ENCODE measurements at regions not wholly inside any gene's neighbourhood (a gene's known extent, or its start where the extent isn't known, plus 50 kb on each side); places are given as distances from the start of the nearest gene placed in this dataset.
"Not testable (repeated sequence)": the region's sequence is repeated elsewhere in the genome, so short reads cannot be mapped to it uniquely, and the experiment has no call there.

GRCh38 chr11:123321636-123322035 lies 108.4 kb upstream of the GRAMD1B start:
- Histone ChIP-seq H3K36me3 (ENCODE audit: control insufficient read depth, insufficient read depth, low read length) (no peaks in the 10 kb centered on the region), H3K9me3 (ENCODE audit: control insufficient read depth, insufficient read depth, low read depth, low read length) (no peaks in the 10 kb centered on the region), H3K27me3 (ENCODE audit: control insufficient read depth, insufficient read depth, low read length) (peaks cover 7% of the 10 kb centered on the region; the same call in 1 of the 2 replicates), H3K4me3 (ENCODE audit: low read depth, low read length) (no peak overlapping the region), H3K27ac (ENCODE audit: low read depth, low read length) (no peak overlapping the region), H3K4me1 (ENCODE audit: control insufficient read depth, insufficient read depth, low read length) (no peaks in the 10 kb centered on the region), H3K9ac (ENCODE audit: low read length) (no peak overlapping the region)

- no peak overlapping the region for H3K27ac ChIP-seq (ENCODE audit: low read depth, low read length)
- no peak overlapping the region for H3K9ac ChIP-seq (ENCODE audit: low read length)
- no peaks in the 10 kb centered on the region; the same call in 1 of the 2 replicates for H3K4me1 ChIP-seq (ENCODE audit: control insufficient read depth, insufficient read depth, low read length)
- no peaks in the 10 kb centered on the region for H3K9me3 ChIP-seq (ENCODE audit: control insufficient read depth, insufficient read depth, low read depth, low read length)
- H3K36me3 ChIP-seq (ENCODE audit: control insufficient read depth, insufficient read depth, low read length) = no peaks in the 10 kb centered on the region
- no peak overlapping the region for H3K4me3 ChIP-seq (ENCODE audit: low read depth, low read length)
- H3K27me3 ChIP-seq (ENCODE audit: control insufficient read depth, insufficient read depth, low read length) = 0 out of 2 replicates have a peak, but pooled peaks cover under 1% of the 10 kb centered on the region
Measured at GRCh38 chr11:123318623-123319022, 111.4 kb upstream of the GRAMD1B start.

- H3K9ac ChIP-seq (ENCODE audit: low read length); H3K4me1 ChIP-seq (ENCODE audit: control insufficient read depth, insufficient read depth, low read length); H3K27ac ChIP-seq (ENCODE audit: low read depth, low read length); H3K4me3 ChIP-seq (ENCODE audit: low read depth, low read length); H3K36me3 ChIP-seq (ENCODE audit: control insufficient read depth, insufficient read depth, low read length); H3K27me3 ChIP-seq (ENCODE audit: control insufficient read depth, insufficient read depth, low read length); H3K9me3 ChIP-seq (ENCODE audit: control insufficient read depth, insufficient read depth, low read depth, low read length): not testable (repeated sequence)
Measured at GRCh38 chr11:123318132-123318531, 111.9 kb upstream of the GRAMD1B start.

- Histone ChIP-seq H3K4me3 (ENCODE audit: low read depth, low read length) (no peak overlapping the region), H3K27me3 (ENCODE audit: control insufficient read depth, insufficient read depth, low read length) (no peaks in the 10 kb centered on the region), H3K36me3 (ENCODE audit: control insufficient read depth, insufficient read depth, low read length) (no peaks in the 10 kb centered on the region), H3K27ac (ENCODE audit: low read depth, low read length) (no peak overlapping the region), H3K4me1 (ENCODE audit: control insufficient read depth, insufficient read depth, low read length) (peaks cover 10% of the 10 kb centered on the region), H3K9ac (ENCODE audit: low read length) (no peak overlapping the region), H3K9me3 (ENCODE audit: control insufficient read depth, insufficient read depth, low read depth, low read length) (no peaks in the 10 kb centered on the region)
Measured at GRCh38 chr11:123316003-123316402, 114.1 kb upstream of the GRAMD1B start.

- H3K4me1 ChIP-seq (ENCODE audit: control insufficient read depth, insufficient read depth, low read length) = peaks cover 10% of the 10 kb centered on the region
- H3K27me3 ChIP-seq (ENCODE audit: control insufficient read depth, insufficient read depth, low read length) = no peaks in the 10 kb centered on the region
- H3K9me3 ChIP-seq (ENCODE audit: control insufficient read depth, insufficient read depth, low read depth, low read length) = no peaks in the 10 kb centered on the region
- H3K9ac ChIP-seq (ENCODE audit: low read length) = no peak overlapping the region
- H3K27ac ChIP-seq (ENCODE audit: low read depth, low read length) = no peak overlapping the region
- H3K4me3 ChIP-seq (ENCODE audit: low read depth, low read length) = no peak overlapping the region
- no peaks in the 10 kb centered on the region for H3K36me3 ChIP-seq (ENCODE audit: control insufficient read depth, insufficient read depth, low read length)
Measured at GRCh38 chr11:123314972-123315371, 115.1 kb upstream of the GRAMD1B start.

GRCh38 chr11:123313262-123313661 lies 116.8 kb upstream of the GRAMD1B start:
- no peaks in the 10 kb centered on the region for H3K36me3 ChIP-seq (ENCODE audit: control insufficient read depth, insufficient read depth, low read length)
- H3K27ac ChIP-seq (ENCODE audit: low read depth, low read length) = no peak overlapping the region
- H3K4me3 ChIP-seq (ENCODE audit: low read depth, low read length) = no peak overlapping the region
- H3K4me1 ChIP-seq (ENCODE audit: control insufficient read depth, insufficient read depth, low read length) = peaks cover 10% of the 10 kb centered on the region
- H3K9ac ChIP-seq (ENCODE audit: low read length) = no peak overlapping the region
- peaks cover 5% of the 10 kb centered on the region; the same call in 1 of the 2 replicates for H3K27me3 ChIP-seq (ENCODE audit: control insufficient read depth, insufficient read depth, low read length)
- H3K9me3 ChIP-seq (ENCODE audit: control insufficient read depth, insufficient read depth, low read depth, low read length) = no peaks in the 10 kb centered on the region

GRCh38 chr11:123308077-123308476 lies 113.0 kb upstream of the CLMP start:
- Histone ChIP-seq H3K4me1 (ENCODE audit: control insufficient read depth, insufficient read depth, low read length) (peaks cover 27% of the 10 kb centered on the region), H3K9ac (ENCODE audit: low read length) (no peak overlapping the region)

GRCh38 chr11:123307276-123307675 lies 112.2 kb upstream of the CLMP start:
- Histone ChIP-seq H3K9me3 (ENCODE audit: control insufficient read depth, insufficient read depth, low read depth, low read length) (no peaks in the 10 kb centered on the region), H3K36me3 (ENCODE audit: control insufficient read depth, insufficient read depth, low read length) (no peaks in the 10 kb centered on the region), H3K4me3 (ENCODE audit: low read depth, low read length) (no peak overlapping the region), H3K9ac (ENCODE audit: low read length) (no peak overlapping the region), H3K4me1 (ENCODE audit: control insufficient read depth, insufficient read depth, low read length) (peaks cover 27% of the 10 kb centered on the region), H3K27ac (ENCODE audit: low read depth, low read length) (no peak overlapping the region), H3K27me3 (ENCODE audit: control insufficient read depth, insufficient read depth, low read length) (peaks cover 29% of the 10 kb centered on the region)

More at GRCh38 chr11:123308077-123308476, 113.0 kb upstream of the CLMP start:
- peaks cover 21% of the 10 kb centered on the region for H3K27me3 ChIP-seq (ENCODE audit: control insufficient read depth, insufficient read depth, low read length)
- H3K36me3 ChIP-seq (ENCODE audit: control insufficient read depth, insufficient read depth, low read length) = no peaks in the 10 kb centered on the region
- no peak overlapping the region for H3K27ac ChIP-seq (ENCODE audit: low read depth, low read length)
- H3K9me3 ChIP-seq (ENCODE audit: control insufficient read depth, insufficient read depth, low read depth, low read length) = no peaks in the 10 kb centered on the region
- H3K4me3 ChIP-seq (ENCODE audit: low read depth, low read length) = no peak overlapping the region

- Histone ChIP-seq H3K36me3 (ENCODE audit: control insufficient read depth, insufficient read depth, low read length) (no peaks in the 10 kb centered on the region), H3K4me1 (ENCODE audit: control insufficient read depth, insufficient read depth, low read length) (peaks cover 28% of the 10 kb centered on the region), H3K27ac (ENCODE audit: low read depth, low read length) (no peak overlapping the region), H3K4me3 (ENCODE audit: low read depth, low read length) (no peak overlapping the region), H3K9me3 (ENCODE audit: control insufficient read depth, insufficient read depth, low read depth, low read length) (no peaks in the 10 kb centered on the region), H3K27me3 (ENCODE audit: control insufficient read depth, insufficient read depth, low read length) (peaks cover 34% of the 10 kb centered on the region), H3K9ac (ENCODE audit: low read length) (no peak overlapping the region)
Measured at GRCh38 chr11:123306531-123306930, 111.5 kb upstream of the CLMP start.

GRCh38 chr11:123305601-123306375 lies 110.7 kb upstream of the CLMP start:
- Histone ChIP-seq H3K36me3 (ENCODE audit: control insufficient read depth, insufficient read depth, low read length) (no peaks in the 10 kb centered on the region), H3K27me3 (ENCODE audit: control insufficient read depth, insufficient read depth, low read length) (peaks cover 41% of the 10 kb centered on the region), H3K27ac (ENCODE audit: low read depth, low read length) (no peak overlapping the region), H3K4me3 (ENCODE audit: low read depth, low read length) (no peak overlapping the region), H3K9me3 (ENCODE audit: control insufficient read depth, insufficient read depth, low read depth, low read length) (no peaks in the 10 kb centered on the region), H3K4me1 (ENCODE audit: control insufficient read depth, insufficient read depth, low read length) (peaks cover 32% of the 10 kb centered on the region), H3K9ac (ENCODE audit: low read length) (no peak overlapping the region)

GRCh38 chr11:123304828-123305466 lies 109.9 kb upstream of the CLMP start:
- Histone ChIP-seq H3K4me3 (ENCODE audit: low read depth, low read length) (no peak overlapping the region), H3K9ac (ENCODE audit: low read length) (no peak overlapping the region), H3K4me1 (ENCODE audit: control insufficient read depth, insufficient read depth, low read length) (peaks cover 32% of the 10 kb centered on the region), H3K27me3 (ENCODE audit: control insufficient read depth, insufficient read depth, low read length) (peaks cover 46% of the 10 kb centered on the region), H3K36me3 (ENCODE audit: control insufficient read depth, insufficient read depth, low read length) (no peaks in the 10 kb centered on the region), H3K9me3 (ENCODE audit: control insufficient read depth, insufficient read depth, low read depth, low read length) (no peaks in the 10 kb centered on the region), H3K27ac (ENCODE audit: low read depth, low read length) (no peak overlapping the region)
